ENCODE measurements at regions not wholly inside any gene's neighbourhood (a gene's known extent, or its start where the extent isn't known, plus 50 kb on each side); places are given as distances from the start of the nearest gene placed in this dataset.

DNA sequence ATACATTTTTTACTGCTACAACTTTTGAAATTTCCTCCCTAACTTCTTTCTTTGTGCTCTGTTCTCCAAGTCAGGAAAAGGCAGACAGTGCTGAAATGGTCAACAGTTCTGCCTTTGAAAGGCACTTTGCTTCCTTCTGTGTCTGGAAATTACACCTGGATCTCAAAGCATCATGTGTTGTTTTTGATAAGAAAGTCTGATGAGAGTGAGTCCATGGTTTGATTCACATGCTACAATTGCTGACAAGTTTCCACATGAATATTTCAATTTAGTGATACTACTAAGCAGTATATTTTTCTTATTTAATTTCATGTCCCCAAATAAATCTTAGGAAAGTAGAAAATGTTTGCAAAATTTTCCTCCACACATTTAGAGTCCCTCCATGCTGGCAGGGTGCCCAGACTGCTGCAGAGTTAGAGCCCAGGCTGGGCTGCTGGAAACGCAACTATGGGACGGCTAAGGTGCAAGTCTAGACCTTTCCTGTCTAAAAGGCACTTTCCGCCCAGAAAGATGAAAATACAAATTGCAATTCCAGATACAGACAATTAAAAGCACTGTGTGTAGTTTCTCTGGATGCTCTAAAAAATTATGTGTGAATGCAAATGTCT is 96.6 kb upstream of the RUNX1 start:
- DNase-seq (ENCODE audit: low read depth): no peak

DNA sequence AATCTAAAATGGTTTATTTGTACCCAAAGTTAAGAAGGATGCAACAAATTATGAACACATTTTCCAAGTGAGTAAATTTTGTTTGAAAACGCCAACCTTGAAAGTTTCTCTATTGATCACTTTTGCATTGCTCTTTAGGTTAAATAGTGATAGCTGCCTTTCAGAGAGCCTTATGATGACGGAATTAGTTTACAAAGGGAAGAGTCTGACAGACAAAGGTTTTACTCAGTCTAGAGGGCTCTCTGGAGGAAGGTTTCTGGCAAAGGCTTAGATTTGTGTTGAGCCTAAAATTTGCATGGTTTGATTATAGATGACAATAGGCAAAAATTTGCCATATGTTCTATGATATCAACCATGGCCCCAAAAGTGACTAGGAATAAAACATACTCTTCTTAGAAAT is 95.9 kb upstream of the RUNX1 start:
- no peak for DNase-seq (ENCODE audit: low read depth)

DNA sequence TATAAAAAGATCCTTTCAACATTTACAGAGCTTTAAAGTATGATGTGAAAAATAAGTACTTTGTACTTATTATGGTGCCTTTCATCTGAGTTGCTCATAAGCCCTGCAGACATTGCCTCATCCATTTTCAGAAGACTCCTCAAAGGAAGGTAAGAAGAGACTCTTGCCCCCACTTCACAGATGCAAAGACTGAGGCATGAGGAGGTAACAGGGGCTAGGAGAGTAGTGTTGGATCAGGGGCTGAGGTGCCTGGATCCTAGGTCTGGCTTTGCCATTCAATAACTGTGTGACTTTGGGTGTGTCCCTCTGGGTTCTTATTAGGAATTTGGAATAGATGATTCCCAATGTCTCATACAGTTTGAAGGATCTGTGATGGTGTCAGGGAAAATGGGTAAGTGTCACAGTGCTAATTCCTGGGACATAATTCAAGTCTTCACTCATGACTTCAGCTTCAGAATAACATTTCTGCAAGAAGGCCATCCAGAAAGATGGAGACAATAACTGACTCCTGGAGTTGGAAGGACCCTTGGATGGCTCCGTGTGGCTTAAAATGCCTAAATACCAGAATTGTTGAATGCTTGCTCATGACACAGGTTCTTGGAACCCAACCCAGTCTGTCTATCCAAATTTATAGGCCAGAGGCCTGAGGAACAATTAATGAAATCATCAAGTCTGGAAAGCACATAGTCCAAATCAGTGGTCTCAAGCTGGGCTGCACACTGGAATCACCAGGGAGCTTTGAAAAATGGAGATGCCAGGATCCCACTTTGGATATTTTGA is 93.1 kb upstream of the RUNX1 start:
- no peak for DNase-seq (ENCODE audit: low read depth)

DNA sequence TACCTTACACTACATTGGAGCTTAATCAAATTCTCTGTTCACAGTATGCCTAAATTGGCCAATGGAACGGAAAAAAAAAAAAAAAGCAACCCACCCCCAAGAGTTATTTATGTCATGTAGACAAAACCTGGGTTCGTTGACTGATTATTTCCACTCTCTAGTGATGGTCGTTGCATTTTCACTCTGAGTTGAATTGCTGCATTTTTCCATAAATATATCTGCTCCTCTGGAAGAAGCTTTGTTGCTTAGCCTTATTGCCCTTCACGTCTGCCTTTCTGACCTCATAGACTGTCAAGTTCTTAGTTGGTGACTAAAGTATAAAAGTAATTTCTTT is 90.2 kb upstream of the RUNX1 start:
- no peak for DNase-seq (ENCODE audit: low read depth)

DNA sequence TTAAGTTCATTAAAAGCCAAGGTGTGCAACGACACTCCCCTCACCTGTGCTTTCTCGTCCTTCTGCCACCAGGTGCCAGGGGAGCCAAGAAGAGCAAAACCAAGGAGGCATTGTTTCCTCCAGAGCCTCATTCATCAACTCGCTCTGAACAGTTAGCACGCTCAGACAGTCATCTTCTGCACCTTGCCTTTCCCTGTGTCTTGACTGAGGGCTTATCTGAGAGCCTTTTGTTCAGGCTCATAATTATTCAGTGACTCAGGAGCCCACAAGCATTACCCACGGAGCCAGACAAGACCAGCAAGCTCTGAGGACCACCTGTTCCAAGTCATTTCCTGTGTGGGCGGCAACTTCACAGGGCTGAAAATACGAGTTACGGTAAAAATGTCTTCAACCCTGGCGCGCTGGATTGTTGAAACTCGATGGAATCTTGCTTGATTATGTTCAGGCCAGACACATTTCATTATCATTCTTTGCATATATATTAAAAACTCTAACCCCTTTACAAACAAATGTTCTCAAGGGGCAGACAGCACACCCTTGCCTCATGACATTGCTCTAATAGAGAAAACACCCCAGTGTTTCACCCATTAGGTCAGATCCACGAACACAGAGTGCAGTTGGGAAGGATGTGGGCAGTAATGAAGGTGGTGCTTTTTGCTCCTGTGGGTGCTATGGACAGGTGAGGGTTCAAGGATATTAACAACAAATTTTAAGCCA is 89.7 kb upstream of the RUNX1 start:
- DNase-seq (ENCODE audit: low read depth): peak; percentile 99

DNA sequence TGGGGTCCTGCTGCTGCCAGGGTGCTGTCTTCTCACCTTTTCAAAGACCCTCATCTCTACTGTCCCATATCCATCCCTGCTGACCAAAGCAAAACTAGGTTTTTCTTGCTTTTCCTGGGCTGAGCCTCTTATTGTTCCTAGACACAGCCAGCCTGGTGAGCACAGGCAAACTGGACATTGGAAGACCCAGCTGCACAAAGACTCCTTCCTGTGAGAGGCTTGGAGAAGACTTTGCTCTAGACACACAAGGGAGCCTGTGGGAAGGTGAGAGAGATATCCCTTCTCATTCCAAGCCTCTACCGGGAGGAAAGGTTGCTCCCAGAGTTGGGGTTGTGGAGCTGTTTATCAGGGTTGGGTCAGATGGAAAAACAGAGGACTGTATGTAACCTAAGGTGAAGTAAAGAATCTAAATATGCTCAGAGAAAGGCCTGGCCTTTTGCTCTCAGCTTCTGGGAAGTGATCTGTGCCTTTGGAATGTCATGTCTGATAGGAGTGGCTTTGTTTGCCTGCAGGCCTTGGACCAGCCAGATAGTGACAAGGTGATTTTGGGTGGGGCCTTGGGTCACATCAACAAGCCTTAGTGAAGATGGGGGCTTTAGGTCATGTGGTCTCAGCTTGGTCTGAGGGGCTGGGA is 87.6 kb upstream of the RUNX1 start:
- peak; percentile 89 for DNase-seq (ENCODE audit: low read depth)

DNA sequence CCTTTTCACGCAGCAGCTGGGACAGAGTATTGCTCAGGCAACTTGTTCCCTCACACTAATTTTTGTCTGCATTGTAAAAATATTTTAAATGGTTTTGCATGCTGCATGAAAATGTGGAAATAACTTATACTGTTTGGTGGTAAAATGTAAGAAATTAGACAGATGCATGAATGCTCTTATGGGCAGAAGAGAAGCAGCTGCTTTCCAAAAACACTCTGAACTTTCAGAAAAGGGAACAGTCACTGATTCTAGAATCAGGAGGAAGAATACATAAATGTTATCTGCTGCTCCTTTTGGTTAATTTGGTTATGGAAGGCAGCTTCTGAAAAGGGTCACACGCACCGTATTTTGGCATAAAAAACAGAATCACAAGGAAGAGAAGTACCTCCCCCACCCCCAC is 87.0 kb upstream of the RUNX1 start:
- DNase-seq (ENCODE audit: low read depth): no peak

DNA sequence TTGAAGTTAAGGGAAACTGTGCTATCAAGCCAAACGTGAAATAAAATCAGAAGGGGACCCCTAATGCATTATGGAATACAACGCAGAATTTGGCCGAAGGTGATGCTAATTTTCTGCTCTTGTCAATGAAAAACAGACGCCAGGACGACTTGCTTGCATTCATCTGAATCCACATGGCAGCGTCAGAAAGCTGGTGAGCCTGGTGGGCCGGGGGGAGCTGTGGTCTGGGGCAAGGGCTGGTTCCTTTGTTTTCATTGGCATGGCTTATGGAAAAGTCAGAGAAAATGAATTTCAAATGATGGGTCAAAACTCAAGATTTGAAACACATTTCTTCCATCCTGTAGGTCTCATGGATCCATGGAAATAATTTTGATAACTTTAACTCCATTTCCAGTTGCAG is 86.4 kb upstream of the RUNX1 start:
- DNase-seq (ENCODE audit: low read depth): no peak

DNA sequence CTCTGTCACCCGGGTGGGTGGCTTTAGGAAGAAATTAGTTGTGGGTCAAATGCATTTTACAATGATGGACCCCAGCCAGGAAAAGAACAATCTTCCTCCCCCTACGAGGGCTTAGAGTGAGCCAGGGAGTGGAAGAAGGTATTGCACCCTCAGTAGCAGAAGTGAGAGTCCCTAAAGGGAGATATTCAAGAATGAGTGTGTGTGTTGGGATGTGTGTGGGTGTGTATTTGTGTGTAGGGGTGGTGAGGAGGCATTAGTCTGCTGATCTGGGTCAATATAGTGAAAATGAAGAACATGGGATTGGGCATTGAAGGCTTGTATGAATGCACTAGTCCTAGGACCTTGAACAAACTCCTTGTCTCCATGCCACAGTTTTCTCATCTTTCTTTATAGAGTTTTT is 85.2 kb upstream of the RUNX1 start:
- DNase-seq (ENCODE audit: low read depth): no peak

DNA sequence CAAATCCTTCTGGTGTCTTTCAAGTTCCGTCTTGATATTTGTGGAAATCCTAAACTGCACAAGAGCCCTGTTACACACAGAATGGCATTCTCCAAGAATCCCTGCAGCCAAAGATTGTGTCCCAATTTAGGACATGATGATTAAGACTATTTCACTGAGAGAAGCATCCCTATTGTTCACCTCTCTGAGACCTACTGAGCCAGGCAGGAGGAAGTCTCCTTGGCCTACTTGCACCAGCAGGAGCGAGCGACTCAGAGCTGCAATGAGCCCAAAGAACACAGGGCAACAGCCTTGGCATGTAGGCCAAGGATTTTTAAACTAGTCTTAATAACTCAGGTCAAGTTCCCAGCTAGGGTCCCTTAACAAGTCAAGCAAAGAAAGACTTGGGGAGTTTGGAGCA is 79.4 kb upstream of the RUNX1 start:
- no peak for DNase-seq (ENCODE audit: low read depth)

DNA sequence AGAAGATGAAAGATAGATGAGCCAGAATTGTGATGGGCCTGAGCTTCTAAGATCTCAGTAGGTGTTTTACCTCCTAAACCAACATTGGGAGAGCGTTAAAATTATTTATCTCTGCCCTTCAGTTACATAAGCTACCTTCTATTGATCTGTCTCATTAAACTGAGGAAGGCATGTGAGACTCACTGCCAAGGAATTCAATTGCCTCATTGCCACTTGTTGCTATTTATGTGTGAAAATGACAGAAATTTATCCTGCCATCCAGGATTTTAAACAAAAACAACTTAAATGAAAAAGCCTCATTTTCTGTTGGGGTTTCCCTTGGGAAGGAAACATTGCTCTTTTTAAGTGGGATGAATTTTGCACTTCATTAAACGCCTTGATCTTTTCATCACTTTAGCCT is 78.7 kb upstream of the RUNX1 start:
- DNase-seq (ENCODE audit: low read depth): no peak

DNA sequence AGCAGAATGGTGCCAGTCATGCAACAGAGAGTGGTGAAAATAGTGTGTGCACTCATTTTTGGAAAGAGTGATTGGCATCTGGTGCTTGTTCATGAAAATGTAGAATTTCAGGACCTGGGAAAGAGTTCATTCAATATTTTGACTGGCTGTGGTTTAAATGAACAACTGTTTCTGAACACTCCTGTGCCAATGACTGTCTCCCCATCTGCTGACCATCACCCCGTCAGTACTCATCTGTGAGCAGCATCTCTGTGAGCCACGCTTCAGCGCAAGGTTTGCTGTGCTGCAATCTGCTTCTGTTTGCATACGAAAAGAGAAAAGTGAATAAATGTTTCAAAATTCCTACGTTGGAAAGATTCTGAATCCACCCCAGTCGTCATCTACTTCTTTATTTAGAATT is 77.9 kb upstream of the RUNX1 start:
- DNase-seq (ENCODE audit: low read depth): no peak

DNA sequence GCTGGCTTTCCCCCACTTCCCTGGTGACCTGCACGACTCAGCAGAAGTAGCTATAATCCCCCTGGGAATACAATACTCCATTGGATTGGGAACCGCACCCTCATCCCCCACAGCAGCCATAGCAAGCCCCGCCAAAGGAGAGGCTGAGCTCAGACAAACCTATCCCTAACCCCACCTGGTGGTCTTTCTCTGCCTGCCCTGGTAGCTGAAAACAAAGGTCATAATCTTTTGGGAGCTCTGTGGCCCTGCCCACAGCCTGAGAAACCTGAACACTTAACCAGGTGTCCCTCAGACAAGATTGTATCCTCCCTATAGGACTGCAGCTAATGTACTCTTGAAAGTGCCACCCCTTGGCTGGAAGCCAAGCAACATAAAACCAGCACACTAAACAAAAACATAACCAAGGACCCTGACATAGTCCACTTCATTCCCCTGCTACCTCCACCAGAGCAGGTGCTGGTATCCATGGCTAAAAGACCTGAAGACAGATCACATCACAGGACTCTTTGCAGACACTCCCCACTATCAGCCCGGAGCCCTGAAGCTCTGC is 71.6 kb upstream of the RUNX1 start:
- no peak for DNase-seq (ENCODE audit: low read depth)

DNA sequence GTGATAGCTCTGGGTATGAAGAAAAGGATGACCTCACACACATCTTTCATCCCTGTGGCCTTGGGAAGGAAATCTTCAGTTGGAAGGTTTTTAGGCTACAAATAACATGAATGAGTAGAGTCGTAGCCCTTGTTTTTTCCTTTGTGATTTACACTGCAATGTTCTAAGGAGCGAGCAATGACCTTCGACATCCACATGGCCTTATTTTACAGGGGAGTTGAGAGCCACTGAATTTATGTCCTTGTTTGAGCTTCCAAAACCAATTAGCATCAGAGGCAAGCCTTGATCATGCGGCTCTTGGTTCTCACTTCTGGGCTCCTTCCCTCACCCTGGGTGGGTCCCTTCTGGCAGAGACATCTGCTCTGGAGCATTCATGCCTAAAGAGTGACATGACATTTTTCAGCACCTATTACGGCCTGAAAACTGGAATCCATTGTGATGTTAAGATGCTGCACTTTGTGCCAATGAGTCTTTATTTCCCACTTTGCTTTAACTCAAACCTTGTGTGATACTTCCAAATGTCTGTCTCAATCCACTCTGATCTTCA is 70.5 kb upstream of the RUNX1 start:
- DNase-seq (ENCODE audit: low read depth): no peak

DNA sequence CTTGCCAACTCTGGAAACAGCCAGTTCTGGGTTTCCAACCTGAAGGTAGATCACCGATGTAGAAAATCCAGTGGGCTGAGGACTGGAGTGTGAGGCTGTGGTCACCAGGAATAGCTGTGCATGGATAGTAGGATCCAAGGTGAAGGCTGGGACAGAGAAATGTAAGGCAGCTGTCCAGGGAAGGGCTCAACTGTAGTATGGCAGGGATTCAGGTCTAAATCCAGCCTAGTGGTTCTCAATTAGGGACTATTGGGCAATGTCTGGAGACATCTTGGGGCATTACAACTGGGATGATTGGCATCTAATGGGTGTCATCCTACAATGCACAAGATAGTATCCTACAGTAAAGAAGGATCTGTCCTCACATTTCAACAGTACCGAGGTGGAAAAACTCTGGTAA is 67.7 kb upstream of the RUNX1 start:
- DNase-seq (ENCODE audit: low read depth): no peak

DNA sequence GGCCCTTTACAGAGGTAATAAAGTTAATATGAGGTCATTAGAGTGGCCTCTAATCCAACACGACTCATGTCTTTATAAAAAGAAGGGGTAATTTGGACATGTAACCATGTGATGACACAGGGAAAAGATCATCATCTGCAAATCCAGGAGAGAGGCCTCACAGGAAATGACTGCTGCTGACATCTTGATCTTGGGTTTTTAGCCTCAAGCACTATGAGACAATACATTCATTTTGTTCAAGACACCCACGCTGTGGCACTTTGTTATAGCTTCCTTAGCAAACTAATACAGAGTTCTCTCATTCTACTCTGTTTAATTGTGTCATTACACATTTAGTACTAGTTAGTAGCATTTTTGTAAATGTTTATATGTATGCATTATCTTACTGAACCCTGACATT is 64.0 kb upstream of the RUNX1 start:
- DNase-seq (ENCODE audit: low read depth): peak; percentile 77

DNA sequence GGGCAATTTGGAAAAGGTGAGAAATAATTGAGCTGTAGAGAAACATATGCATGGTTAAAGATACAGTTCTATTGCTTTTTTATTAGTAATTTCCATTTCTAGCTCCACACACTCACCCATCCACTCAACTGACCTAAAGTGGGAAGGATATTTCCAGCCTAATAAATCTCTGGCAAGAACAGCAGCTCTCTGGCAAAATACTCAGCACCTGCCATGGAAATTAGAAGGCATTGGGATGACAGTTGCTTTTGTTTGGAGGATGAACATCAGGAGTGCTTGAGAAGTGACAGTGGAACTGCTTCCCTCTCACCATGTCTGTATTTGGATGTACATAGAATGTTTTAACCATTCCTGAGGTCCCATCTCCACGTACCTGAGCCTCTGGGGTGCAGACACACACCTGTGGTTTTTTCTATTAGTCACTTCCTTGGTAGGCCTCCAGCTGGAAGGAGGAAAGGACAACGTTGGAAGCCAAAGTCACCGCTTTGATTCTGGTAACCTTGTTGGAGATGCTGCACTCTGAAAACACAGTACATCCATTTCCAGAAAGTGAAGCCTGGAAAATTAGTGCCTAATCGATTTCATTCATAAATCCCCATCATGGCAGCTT is 62.3 kb upstream of the RUNX1 start:
- no peak for DNase-seq (ENCODE audit: low read depth)

DNA sequence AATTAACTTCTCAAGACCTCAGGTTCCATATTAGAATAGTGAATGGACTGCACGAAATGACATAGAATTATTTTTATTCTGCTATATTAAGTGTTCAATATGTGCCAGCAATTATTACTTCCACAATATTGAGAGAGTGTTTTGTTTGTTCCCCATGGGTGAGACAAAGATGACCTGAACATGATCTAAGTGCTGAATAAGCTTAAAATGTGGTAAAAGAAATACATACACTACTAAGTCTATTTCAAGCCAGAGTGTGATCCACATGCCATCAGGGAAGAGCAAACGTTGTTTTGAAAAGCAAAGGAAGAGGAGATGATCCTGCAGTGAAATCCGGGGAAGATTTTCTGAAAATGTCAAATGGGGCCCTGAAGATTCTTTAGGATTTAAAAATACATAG is 59.8 kb upstream of the RUNX1 start:
- DNase-seq (ENCODE audit: low read depth): no peak

DNA sequence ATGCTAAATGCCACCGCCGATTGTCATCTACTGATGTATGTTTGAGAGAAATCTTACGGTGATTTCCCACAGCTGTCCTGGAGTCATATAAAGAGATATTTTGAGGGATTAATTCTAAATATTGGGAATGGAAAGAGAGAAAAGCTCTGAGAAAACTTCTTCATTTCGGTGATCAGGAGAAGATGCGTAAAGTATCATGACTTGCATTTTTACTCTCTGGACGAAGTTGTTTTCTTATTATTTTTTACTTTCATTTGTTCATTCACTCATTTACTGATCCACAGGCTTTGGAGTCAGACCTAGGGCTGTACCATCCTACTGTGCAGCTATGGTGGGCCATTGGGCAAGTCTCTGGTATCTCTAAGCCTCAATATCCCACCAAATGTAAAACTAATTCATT is 58.4 kb upstream of the RUNX1 start:
- no peak for DNase-seq (ENCODE audit: low read depth)

DNA sequence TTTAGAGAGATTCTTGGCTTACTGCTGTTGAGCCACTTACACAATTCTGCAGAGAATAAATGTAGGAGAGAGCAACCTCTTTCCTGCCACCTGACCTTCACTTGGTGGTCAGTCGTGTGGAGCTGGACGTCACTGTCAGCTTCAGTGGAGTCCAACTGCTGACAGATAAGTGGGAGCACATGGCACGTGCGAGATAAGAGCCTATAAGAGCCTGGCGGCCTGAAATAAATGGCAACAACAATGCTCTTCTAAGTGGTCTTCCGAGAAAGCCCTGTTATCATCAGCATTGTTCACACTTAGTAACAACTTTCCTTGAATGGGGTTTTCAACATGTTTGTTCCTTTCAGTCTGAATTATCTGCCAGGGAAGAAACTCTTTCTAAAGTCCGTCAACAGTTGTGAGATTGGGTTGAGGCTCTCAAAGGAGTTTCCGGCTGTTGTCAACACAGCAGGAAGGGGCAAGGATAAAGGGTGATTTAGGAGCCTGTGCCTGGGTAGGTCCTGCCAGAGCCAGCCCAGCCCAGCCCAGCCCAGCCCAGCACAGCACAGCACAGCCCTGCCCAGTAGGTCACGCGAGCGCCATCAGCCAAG is 57.2 kb upstream of the RUNX1 start:
- DNase-seq (ENCODE audit: low read depth): no peak

Measured in HT1080 (cell line).